ENCODE measurements at regions not wholly inside any gene's neighbourhood (a gene's known extent, or its start where the extent isn't known, plus 50 kb on each side); places are given as distances from the start of the nearest gene placed in this dataset.

DNA sequence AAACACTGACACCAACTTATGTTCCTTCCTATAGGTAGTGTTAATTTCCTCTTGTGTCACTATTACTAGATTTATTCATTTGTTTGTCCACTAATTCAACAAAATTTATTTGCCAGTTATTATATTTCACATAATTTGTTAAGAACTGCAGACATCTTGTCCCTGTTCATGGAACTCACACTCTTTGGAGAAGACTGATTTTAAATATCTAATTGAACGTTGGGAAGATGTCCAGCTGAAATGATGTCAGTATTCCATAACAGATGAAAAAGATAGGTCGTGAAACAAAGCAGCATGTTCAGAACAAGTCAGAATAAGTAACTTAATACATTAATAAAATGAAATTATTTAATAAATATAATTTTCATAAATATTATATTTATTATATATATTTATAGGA, 873.1 kb upstream of the PHF14 start:
- no peak for TF ChIP-seq JUND (IDR thresholded peaks at IDR 0.05; ENCODE audit: low read depth)
- in situ Hi-C loops (cut with HindIII; ENCODE audit: low pct_unique_long_range_greater_than_20kb, low sequenced_read_pairs): no loop called here
- no peak for DNase-seq (ENCODE audit: low read depth in 1 of 2, low spot score in 1 of 2)

DNA sequence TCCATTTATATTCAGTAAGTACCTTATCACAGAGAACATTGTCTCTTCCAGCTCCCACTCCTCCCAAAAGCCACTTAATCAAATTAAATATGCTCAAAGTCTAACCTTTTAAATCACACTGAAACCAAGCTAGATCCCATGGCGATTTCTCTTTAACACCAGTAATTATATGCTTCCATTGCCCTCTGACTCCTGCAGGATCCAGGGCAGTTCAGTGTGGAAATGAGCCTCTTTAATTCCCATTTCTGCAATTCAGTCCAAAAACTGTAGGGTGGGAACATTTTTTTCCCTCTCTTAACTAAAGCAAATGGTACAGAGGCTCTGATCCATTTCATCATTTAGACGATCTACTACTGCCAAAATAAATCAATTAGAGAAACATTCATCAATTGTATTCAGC, 872.3 kb upstream of the PHF14 start:
- DNase-seq (ENCODE audit: low read depth in 1 of 2, low spot score in 1 of 2): no peak
- in situ Hi-C loops (cut with HindIII; ENCODE audit: low pct_unique_long_range_greater_than_20kb, low sequenced_read_pairs): no loop called here
- TF ChIP-seq JUND (IDR thresholded peaks at IDR 0.05; ENCODE audit: low read depth): no peak

DNA sequence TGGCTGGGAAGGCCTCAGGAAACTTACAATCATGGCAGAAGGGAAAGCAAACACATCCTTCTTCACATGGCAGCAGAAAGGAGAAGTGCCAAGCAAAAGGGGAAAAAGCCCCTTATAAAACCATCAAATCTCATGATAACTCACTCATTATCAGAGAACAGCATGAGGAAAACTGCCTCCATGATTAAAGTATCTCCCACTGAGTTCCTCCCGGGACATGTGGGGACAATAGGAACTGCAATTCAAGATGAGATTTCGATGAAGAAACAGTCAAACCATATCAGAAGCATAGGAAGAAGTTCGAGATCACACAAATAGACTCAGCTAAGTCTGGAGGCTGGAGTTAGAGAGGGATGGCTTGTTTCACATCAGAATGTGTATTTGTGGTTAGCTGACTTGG, 869.4 kb upstream of the PHF14 start:
- DNase-seq (ENCODE audit: low read depth in 1 of 2, low spot score in 1 of 2): no peak
- in situ Hi-C loops (cut with HindIII; ENCODE audit: low pct_unique_long_range_greater_than_20kb, low sequenced_read_pairs): no loop called here
- no peak for TF ChIP-seq JUND (IDR thresholded peaks at IDR 0.05; ENCODE audit: low read depth)

GRCh38 chr7:10106609-10107008, 867.1 kb upstream of the PHF14 start:
- in situ Hi-C loops (cut with HindIII; ENCODE audit: low pct_unique_long_range_greater_than_20kb, low sequenced_read_pairs): no loop called here
- no peak for TF ChIP-seq JUND (IDR thresholded peaks at IDR 0.05; ENCODE audit: low read depth)

DNA sequence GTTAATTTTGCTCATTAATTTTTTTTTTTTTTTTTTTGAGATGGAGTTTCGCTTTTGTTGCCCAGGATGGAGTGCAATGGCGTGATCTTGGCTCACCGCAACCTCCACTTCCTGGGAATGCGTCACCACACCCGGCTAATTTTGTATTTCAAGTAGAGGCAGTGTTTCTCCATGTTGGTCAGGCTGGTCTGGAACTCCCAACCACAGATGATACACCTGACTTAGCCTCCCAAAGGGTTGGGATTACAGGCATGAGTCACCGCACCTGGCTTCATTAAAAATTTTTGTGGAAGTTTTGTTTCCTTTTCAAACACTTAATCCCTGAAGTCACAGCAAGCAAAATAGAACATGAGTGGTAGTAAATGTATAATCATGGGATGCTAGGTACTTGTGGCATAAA, 857.2 kb upstream of the PHF14 start:
- no peak for TF ChIP-seq JUND (IDR thresholded peaks at IDR 0.05; ENCODE audit: low read depth)
- DNase-seq (ENCODE audit: low read depth in 1 of 2, low spot score in 1 of 2): no peak
- in situ Hi-C loops (cut with HindIII; ENCODE audit: low pct_unique_long_range_greater_than_20kb, low sequenced_read_pairs): no loop called here

More at GRCh38 chr7:10106609-10107008, 867.1 kb upstream of the PHF14 start:
- no peak for DNase-seq (ENCODE audit: low read depth in 1 of 2, low spot score in 1 of 2)

DNA sequence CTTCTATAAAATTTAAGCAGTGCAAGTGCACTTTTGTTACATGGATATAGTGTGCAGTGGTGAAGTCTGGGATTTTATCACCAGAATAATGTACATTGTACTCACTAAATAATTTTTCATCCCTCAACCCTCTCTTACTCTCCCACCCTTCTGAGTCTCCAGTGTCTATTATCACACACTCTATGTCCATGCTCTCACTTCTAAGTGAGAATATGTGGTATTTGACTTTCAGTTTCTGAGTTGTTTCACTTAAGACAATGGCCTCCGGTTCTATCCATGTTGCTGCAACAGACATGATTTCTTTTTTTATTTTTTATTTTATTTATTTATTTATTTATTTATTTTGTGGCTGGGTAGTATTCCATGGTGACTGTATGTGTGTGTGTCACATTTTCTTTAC, 855.9 kb upstream of the PHF14 start:
- no peak for DNase-seq (ENCODE audit: low read depth in 1 of 2, low spot score in 1 of 2)
- in situ Hi-C loops (cut with HindIII; ENCODE audit: low pct_unique_long_range_greater_than_20kb, low sequenced_read_pairs): no loop called here
- no peak for TF ChIP-seq JUND (IDR thresholded peaks at IDR 0.05; ENCODE audit: low read depth)

GRCh38 chr7:10120936-10121335, 852.7 kb upstream of the PHF14 start:
- no peak for TF ChIP-seq JUND (IDR thresholded peaks at IDR 0.05; ENCODE audit: low read depth)
- DNase-seq (ENCODE audit: low read depth in 1 of 2, low spot score in 1 of 2): no peak
- in situ Hi-C loops (cut with HindIII; ENCODE audit: low pct_unique_long_range_greater_than_20kb, low sequenced_read_pairs): no loop called here

DNA sequence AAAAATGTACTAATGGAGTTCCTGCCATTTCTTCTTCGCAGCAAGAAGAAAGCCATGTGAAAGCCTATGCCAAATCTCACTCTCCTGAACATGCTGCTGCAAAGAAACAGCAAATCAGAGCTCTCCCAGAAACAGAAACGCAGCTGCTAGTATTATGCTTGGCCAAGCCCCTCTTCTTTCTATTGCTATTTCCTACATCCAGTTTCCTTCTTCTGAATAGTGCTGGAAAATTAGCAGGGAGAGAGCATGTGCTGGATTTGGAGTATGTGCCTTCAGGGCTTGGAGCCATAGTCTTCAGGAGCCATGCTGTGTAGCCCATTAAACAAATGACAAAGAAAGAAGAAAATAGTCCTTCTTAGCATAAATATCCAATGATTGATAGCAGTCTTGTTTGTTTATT, 852.0 kb upstream of the PHF14 start:
- TF ChIP-seq JUND (IDR thresholded peaks at IDR 0.05; ENCODE audit: low read depth): no peak

GRCh38 chr7:10122551-10123100, 851.0 kb upstream of the PHF14 start:
- DNase-seq (ENCODE audit: low read depth in 1 of 2, low spot score in 1 of 2): peak in 1 of 2 experiments; percentile 34
- no peak for TF ChIP-seq JUND (IDR thresholded peaks at IDR 0.05; ENCODE audit: low read depth)
- in situ Hi-C loops (cut with HindIII; ENCODE audit: low pct_unique_long_range_greater_than_20kb, low sequenced_read_pairs): no loop called here

More for the DNA sequence above, 852.0 kb upstream of the PHF14 start:
- no peak for DNase-seq (ENCODE audit: low read depth in 1 of 2, low spot score in 1 of 2)
- in situ Hi-C loops (cut with HindIII; ENCODE audit: low pct_unique_long_range_greater_than_20kb, low sequenced_read_pairs): no loop called here

DNA sequence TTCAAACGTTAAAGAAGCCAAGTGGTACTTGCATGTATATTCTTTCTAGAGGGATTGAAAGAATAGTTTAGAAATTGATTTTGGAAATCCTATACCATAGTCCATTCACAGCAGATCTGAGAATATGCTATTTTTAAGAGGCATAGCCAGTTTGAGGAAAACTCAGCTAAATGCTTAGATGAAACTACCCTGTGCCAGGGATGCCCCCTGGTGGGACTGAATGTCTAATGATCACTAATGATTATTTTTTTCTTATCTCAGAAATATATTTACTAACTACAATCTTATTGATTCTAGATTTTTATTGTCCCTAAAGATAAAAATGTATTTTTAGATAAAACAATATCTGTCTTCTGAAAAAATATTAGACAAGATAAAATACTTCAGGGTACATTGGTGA, 844.9 kb upstream of the PHF14 start:
- no peak for DNase-seq (ENCODE audit: low read depth in 1 of 2, low spot score in 1 of 2)
- TF ChIP-seq JUND (IDR thresholded peaks at IDR 0.05; ENCODE audit: low read depth): no peak
- in situ Hi-C loops (cut with HindIII; ENCODE audit: low pct_unique_long_range_greater_than_20kb, low sequenced_read_pairs): no loop called here

DNA sequence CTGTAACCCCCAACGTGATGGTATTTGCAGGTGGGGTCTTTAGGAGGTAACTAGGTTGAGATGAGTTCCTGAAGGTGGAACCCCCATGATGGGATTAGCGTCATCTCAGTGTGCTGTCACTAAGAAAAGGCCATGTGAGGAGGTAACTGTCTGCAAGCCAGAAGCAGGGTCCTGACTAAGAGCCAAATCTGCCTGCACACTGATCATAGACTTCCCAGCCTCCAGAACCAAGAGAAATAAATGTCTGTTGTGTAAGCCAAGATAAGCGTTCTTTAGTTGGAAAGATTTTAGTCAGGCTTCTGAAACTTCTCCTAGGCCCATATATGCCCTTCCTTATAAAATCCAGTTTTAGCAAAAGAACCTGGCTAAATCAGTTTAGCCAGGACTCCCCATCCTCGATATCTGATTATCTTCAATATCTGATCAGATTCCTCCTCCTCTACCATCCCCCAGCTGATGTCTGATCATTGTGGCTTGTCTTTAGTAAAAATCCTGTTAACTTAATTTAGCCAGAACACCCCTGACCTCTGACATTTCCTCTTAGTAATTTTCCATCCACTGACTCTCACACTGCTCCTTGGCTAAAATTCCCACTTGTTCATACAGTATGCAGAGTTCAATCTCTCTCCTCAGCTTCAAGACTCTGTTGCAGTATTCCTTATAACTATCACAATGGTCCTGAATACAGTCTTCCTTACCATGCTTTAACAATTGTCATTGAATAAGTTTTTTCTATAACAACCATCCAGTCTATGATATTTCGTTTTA, 835.4 kb upstream of the PHF14 start:
- in situ Hi-C loops (cut with HindIII; ENCODE audit: low pct_unique_long_range_greater_than_20kb, low sequenced_read_pairs): no loop called here
- no peak for DNase-seq (ENCODE audit: low read depth in 1 of 2, low spot score in 1 of 2)
- no peak for TF ChIP-seq JUND (IDR thresholded peaks at IDR 0.05; ENCODE audit: low read depth)

DNA sequence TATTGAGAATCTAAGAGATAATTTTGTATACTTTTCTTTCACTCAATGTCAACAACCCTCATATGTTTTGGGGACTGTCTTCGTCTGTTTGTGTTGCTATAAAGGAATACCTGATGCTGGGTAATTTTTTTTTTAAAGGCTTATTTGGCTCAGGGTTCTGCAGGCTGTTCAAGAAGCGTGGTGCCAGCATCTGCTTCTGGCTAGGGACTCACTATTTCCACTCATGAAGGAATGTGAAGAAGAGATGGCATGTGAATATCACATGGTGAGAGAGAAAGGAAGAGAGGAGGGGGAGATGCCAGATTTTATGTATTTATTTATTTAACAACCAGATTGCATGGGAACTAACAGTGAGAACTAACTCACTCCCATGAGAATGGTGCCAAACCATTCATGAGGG, 827.4 kb upstream of the PHF14 start:
- DNase-seq (ENCODE audit: low read depth in 1 of 2, low spot score in 1 of 2): no peak
- in situ Hi-C loops (cut with HindIII; ENCODE audit: low pct_unique_long_range_greater_than_20kb, low sequenced_read_pairs): no loop called here
- no peak for TF ChIP-seq JUND (IDR thresholded peaks at IDR 0.05; ENCODE audit: low read depth)

DNA sequence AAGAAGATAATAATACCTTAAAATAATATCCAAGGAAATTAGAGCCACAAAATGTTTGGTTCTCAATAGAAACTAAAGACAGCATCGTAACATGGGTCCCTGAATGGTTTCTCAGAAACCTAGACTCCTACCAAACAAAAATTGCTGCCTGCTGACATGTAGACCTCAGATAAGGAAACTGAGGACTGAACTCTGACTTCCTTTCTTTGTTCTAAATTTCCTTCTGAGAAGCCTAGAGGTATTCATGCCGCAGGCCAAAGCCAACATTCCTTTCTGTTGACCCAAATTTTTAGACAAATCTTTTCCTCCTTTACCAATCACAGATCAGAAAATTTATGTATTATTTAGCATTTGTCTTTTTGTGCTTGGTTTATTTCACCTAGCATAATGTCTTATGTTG, 816.7 kb upstream of the PHF14 start:
- in situ Hi-C loops (cut with HindIII; ENCODE audit: low pct_unique_long_range_greater_than_20kb, low sequenced_read_pairs): no loop called here
- DNase-seq (ENCODE audit: low read depth in 1 of 2, low spot score in 1 of 2): peak in 1 of 2 experiments; percentile 30
- no peak for TF ChIP-seq JUND (IDR thresholded peaks at IDR 0.05; ENCODE audit: low read depth)

DNA sequence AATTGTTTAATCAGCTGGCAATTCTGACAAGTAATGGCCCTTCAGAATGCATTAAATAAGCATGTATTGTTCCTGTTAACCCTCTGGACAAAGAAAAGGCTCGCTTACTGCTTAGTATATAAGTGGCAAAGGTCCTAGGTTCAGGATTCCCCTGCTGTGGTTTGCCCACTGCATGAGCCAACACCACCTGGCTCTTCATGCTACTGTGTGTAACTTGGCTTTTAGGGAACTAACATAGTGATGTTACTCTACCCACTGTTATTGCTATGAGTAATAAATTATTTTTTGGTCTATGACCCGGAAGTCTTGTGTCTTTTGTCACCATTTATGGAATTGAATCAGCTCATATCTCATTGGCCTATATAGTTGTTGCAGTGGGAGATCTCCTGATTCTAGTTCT, 791.7 kb upstream of the PHF14 start:
- DNase-seq (ENCODE audit: low read depth in 1 of 2, low spot score in 1 of 2): no peak
- no peak for TF ChIP-seq JUND (IDR thresholded peaks at IDR 0.05; ENCODE audit: low read depth)
- in situ Hi-C loops (cut with HindIII; ENCODE audit: low pct_unique_long_range_greater_than_20kb, low sequenced_read_pairs): no loop called here
